Brain microvascular endothelial cell (primary cell): ENCODE measurements at regions not wholly inside any gene's neighbourhood (a gene's known extent, or its start where the extent isn't known, plus 50 kb on each side); places are given as distances from the start of the nearest gene placed in this dataset.
"Not testable (repeated sequence)": the region's sequence is repeated elsewhere in the genome, so short reads cannot be mapped to it uniquely, and the experiment has no call there.

ENCODE experiments used
- DNase-seq: peaks from one replicate; pipeline ENCODE4 v3.0.0-alpha.2; 2020
- H3K27ac ChIP-seq: fragments of 250-450 bp; sonication (Bioruptor Pico); 2 replicates; pipeline ENCODE4 v1.5.1; 2020; ENCODE audit warnings: mild to moderate bottlenecking, moderate library complexity
- H3K27me3 ChIP-seq: fragments of 250-450 bp; sonication (Bioruptor Pico); replicated peaks from 2 replicates; pipeline ENCODE4 v1.5.1; 2020; ENCODE audit warnings: mild to moderate bottlenecking
- H3K36me3 ChIP-seq: fragments of 250-450 bp; sonication (Bioruptor Pico); replicated peaks from 2 replicates; pipeline ENCODE4 v1.5.1; 2020; ENCODE audit warnings: mild to moderate bottlenecking
- H3K4me3 ChIP-seq: 2 replicates; pipeline ENCODE4 v1.5.1; 2011; ENCODE audit warnings: low read depth, mild to moderate bottlenecking, control low read depth, low read length, moderate library complexity
- CTCF ChIP-seq: IDR thresholded peaks from 2 replicates; pipeline ENCODE4 v1.5.1; 2011; ENCODE audit warnings: low read depth, mild to moderate bottlenecking, moderate library complexity, low read length, control low read depth, inconsistent platforms; ENCODE audit errors: missing control alignments
- in situ Hi-C: cut with HindIII; loops from 2 replicates; pipeline ENCODE4 v1.10.0; 2017; ENCODE audit warnings: low sequenced_read_pairs, low pct_ligation_motif_present

GRCh38 chr5:130747556-130747955, 417.5 kb downstream of the HINT1 start:
- H3K36me3 ChIP-seq: no peaks in the 10 kb centered on the region
- in situ Hi-C loops: no loop called here
- no peak overlapping the region for H3K4me3 ChIP-seq
- H3K27me3 ChIP-seq: no peaks in the 10 kb centered on the region
- DNase-seq: no peak
- H3K27ac ChIP-seq: no peak overlapping the region
- no peak for TF ChIP-seq CTCF

DNA sequence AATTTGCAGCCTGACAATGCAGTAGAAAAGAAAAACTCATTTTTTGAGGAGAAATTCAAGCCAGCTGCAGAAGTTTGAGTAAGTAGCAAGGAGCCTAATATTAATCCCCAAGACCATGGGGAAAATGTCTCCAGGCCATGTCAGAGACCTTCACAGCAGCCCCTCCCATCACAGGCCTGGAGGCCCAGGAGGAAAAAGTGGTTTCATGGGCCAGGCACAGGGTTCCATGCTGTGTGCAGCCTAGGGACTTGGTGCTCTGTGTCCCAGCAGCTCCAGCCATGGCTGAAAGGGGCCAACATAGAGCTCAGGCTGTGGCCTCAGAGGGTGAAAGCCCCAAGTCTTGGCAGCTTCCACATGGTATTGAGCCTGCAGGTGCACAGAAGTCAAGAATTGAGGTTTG, 418.4 kb downstream of the HINT1 start:
- H3K4me3 ChIP-seq, H3K27me3 ChIP-seq, DNase-seq, H3K36me3 ChIP-seq, H3K27ac ChIP-seq, in situ Hi-C loops: not testable (repeated sequence)

DNA sequence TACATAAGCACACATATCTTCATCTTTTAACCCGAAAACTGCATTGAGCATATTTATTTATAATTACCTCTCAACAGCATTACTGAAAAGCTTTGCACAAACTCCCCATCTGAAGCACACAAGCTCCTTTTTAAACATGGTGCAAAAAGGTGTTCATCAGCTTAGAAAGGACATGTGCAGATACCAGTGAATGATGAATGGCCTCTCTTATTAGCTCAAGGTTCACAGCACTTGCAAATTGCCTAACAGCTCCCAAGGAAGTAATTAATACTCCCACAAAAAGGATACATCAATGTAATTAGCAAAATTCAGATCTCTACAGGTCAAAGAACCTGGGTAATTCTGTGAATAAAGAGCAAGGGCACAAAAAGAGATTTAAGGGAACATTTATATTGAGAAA, 422.0 kb downstream of the HINT1 start:
- no peak for TF ChIP-seq CTCF
- Histone ChIP-seq H3K36me3 (no peaks in the 10 kb centered on the region), H3K27me3 (no peaks in the 10 kb centered on the region), H3K4me3 (no peak overlapping the region), H3K27ac (no peak overlapping the region)
- no peak for DNase-seq
- in situ Hi-C loops: no loop called here

- no peak overlapping the region for H3K27ac ChIP-seq
- H3K4me3 ChIP-seq: no peak overlapping the region
- no peaks in the 10 kb centered on the region for H3K27me3 ChIP-seq
- no peaks in the 10 kb centered on the region for H3K36me3 ChIP-seq
- no peak for DNase-seq
- in situ Hi-C loops: no loop called here
- no peak for TF ChIP-seq CTCF
These were observed 424.9 kb downstream of the HINT1 start for GRCh38 chr5:130740047-130740569.

GRCh38 chr5:130731839-130732238, 433.2 kb downstream of the HINT1 start:
- no peak for DNase-seq
- Histone ChIP-seq H3K36me3 (no peaks in the 10 kb centered on the region), H3K4me3 (no peak overlapping the region), H3K27me3 (no peaks in the 10 kb centered on the region), H3K27ac (no peak overlapping the region)
- in situ Hi-C loops: no loop called here
- TF ChIP-seq CTCF: no peak

- Histone ChIP-seq H3K27me3 (no peaks in the 10 kb centered on the region), H3K36me3 (no peaks in the 10 kb centered on the region), H3K27ac (no peak overlapping the region), H3K4me3 (no peak overlapping the region)
- no peak for DNase-seq
- in situ Hi-C loops: no loop called here
- TF ChIP-seq CTCF: no peak
These were observed 435.5 kb downstream of the HINT1 start for GRCh38 chr5:130729541-130729940.
